ENCODE measurements at regions not wholly inside any gene's neighbourhood (a gene's known extent, or its start where the extent isn't known, plus 50 kb on each side); places are given as distances from the start of the nearest gene placed in this dataset.

DNA sequence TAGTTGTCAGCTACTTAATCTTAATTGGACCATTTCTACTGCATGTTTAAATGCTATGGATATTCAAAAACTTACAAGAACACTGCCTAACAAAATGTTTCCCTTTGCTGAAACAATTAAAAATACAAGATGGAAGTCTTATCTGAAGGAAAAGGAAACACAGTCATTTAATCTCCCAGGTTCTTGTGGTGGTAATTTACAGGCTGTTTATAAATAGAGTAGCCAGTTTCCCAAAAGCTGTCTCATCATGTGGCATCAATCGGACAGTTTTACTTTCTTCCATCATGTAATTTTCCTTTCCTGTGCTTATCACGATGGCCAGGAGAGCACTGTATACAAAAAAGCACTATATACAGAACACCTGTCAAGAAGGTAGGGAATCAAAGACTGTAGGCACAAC is 368.1 kb downstream of the ZEB2 start:
- DNase-seq: no peak

GRCh38 chr2:144151405-144151804 is 368.5 kb downstream of the ZEB2 start:
- no peak for DNase-seq

DNA sequence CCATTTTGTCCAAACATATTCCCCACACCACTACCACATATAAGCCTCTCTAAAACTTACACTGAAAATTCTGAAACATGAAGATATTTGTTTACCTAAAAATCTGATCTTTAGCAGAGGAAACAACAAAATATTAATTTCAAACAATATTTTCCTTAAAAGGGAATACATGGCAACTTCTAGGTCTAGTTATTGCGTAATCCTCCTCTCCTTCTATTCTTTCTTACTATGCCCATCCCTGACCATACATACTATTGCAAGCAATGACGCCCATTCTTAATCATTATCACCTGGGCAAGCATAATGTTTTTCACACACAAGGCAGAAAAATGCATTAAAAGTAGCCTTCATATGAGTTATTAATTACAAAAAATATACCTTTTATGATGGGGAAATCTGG is 372.6 kb downstream of the ZEB2 start:
- no peak for DNase-seq

DNA sequence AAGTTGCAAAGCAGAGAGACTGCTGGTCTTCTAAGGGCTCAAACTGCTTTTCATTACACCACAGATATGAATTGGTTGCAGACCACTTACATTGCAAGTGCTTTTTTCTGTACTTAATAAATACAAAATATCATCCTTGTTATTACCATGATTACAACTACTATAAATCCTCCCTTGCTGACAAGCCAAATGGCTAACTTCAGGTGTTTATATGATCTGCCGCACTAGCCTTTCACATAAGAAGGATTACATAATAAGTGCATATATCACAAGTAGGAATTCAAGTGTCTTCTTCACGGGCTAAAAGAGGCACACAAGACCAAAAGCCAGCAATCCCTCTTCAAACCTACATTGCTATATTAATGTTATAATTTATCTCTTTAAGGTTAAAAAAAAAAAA is 373.0 kb downstream of the ZEB2 start:
- no peak for DNase-seq

DNA sequence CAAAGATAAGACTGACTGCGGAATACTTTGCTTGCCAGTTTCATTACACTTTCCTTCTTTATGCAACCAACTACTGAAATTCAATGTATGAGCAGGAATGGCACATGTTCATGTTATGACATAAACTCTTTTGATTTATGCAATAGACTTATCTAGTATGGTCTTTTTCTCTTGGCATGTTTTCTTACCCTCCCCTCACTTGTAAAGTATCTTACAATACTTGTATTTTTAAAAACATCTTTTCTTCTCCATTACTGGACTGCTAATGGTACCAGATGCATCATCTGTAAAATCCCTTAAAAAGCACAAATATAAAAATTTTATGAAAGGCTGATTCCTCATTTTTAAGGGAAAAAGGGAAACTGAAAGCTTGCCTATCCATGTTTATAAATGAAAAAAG is 373.8 kb downstream of the ZEB2 start:
- no peak for DNase-seq

- DNase-seq: no peak
Observed at GRCh38 chr2:144143294-144144151, 376.4 kb downstream of the ZEB2 start.

- DNase-seq: no peak
Observed at GRCh38 chr2:144140891-144141290, 379.0 kb downstream of the ZEB2 start.

DNA sequence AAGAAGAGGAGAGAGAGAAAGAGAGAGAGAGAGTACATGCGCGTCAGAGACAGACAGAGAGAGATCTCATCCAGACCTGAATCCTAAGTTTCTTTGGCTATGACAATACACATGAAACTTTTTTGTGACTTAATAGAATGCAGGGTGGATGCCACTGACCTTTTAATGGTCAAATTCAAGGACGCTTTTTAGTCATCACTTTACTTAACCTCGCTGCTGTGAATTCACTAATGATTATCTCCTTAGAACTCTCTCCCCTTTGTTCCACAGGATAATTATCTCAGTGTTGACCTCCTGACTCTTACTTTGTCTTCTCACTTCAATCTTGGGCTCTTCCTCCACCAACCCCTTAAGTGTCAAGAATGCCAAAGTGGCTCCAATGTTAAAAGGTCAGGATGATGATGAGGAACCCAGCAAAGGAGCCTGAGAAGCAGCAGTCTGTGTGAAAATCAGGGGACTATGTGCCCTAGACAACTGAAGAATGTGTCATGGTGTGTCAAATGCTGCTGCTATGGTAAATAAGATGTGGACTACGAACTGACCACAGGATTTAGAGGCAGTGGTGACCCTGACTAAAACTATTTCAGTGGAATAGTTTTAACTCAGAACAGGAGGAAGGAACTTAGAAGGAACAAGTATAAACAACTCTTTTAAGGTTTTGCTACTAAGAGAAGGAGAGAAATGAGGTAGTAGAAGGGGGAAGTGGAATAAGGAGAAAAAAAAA is 382.1 kb downstream of the ZEB2 start:
- DNase-seq: no peak

GRCh38 chr2:144137272-144137671 is 382.6 kb downstream of the ZEB2 start:
- DNase-seq: no peak

GRCh38 chr2:144136297-144137010 is 383.5 kb downstream of the ZEB2 start:
- DNase-seq: no peak

DNA sequence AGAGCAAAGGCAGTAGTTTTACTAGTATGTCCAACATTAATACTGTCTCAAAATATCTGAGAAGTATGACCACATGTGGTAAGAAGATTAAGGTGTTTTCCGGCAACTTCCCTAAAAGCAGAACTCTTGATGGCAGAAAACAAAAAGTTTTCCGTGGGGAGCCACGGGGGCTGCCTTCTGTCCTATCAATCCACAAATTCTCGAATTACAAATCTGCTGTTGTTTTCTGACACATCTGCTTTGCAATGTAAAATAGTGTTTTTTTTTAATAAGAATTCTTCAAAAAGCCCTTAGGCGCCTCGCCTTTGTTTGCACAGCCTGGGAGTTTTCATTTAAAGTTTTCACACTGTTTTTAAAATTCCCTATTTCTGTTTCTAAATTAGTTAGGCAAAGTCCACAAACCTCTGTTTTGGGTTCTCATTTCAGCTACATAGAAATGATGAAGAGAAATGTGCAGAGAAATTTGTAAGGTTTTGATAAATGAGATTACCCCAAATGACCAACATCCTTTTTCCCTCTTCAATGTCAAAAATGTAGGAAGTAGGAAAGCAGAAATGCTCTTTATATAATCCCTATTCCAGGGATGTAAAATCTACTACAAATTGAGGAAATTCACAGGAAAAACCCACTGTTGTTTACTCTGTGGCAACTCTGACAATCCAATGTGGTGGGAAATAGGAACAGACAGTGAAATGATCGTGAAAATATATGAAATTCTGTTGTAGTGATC is 385.8 kb downstream of the ZEB2 start:
- DNase-seq: no peak

- no peak for DNase-seq
Observed at GRCh38 chr2:144132357-144132756, 387.6 kb downstream of the ZEB2 start.

- DNase-seq: no peak
Observed at GRCh38 chr2:144131042-144131441, 388.9 kb downstream of the ZEB2 start.

DNA sequence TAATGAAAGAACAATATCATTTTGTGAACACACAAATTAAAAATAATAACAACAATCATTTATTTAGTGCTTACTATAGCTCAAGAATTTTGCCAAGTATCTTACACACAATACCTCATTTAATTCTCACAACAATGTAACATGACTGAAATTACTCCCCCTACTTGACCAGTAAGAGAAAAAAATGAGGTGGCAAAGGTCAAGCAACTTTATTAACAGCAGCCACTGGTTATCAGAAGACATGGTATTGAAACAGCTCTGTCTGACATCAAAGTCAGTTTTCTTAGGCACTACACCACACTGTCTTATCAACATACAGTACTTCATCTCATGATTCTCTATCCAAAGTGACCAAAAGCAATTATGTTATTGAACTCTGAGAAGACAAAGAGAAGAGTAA is 389.4 kb downstream of the ZEB2 start:
- DNase-seq: no peak

DNA sequence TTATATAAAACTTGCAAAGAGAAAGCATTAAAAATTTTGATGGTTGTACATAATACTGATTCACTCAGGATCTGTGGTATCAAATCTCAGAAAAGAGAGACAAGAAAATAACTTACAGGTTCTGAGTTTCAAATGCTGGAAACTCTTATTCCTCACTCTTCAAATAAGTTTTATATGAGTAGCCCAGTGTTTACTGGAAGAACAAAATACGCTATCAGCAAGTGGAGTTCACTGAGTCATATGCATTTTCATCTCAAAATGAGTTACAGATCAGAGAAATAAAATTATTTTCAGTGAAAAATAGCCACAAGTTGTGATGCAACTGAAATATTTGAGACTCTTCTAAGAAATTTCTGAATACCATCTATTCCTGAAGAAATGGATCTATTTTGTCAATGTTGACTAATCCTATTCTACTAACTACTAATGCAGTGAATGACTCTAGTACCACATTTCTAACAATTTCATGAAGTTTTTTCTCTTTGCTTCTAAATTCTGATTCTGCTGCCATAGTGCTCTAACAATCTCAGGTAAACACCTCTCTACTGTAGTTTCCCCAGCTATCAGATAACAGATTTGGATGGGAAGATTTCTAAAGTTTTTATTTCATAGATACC is 391.7 kb downstream of the ZEB2 start:
- no peak for DNase-seq

GRCh38 chr2:144127693-144128092 is 392.2 kb downstream of the ZEB2 start:
- no peak for DNase-seq

- no peak for DNase-seq
Observed at GRCh38 chr2:144126302-144126701, 393.6 kb downstream of the ZEB2 start.

GRCh38 chr2:144125751-144126150 is 394.2 kb downstream of the ZEB2 start:
- DNase-seq: no peak

GRCh38 chr2:144124882-144125281 is 395.0 kb downstream of the ZEB2 start:
- DNase-seq: no peak

DNA sequence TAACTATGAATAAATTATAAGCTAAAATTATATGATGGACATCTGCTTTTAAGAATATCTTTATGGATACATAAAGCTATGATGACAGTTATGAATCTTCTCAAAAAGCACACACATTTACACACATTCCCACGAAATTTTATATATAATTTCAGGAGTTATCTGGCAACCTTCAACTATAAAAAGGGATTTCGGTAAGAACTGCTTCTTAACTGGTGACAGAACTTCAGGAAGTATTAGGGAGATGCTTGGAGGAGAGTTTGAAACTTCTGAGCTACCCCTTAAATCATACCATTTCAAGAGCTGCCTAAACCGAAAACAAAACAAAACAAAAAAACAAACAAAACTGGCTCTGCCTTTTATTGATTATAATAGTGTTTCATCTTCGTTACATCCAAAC is 399.4 kb downstream of the ZEB2 start:
- DNase-seq: no peak

DNA sequence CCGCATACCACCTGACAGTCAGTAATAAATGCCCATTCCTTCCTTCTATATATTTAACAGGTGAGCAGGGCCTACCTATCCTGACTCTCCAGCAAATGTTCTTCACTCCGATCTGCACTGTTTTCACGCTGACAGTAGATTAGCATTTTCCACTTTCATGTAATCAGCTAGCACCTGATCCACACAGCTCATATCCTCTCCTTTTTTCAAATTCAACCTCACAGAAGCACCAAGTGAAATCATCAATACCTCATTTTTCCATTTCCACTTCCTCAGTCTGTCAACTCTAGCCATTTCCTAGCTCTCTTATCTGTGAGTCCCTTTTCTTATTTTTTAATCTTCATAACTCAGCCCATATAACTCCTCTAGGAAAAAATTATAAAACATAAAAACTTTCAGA is 402.8 kb downstream of the ZEB2 start:
- DNase-seq: no peak

GRCh38 chr2:144115739-144116291 is 404.1 kb downstream of the ZEB2 start:
- no peak for DNase-seq
